ENCODE measurements at regions not wholly inside any gene's neighbourhood (a gene's known extent, or its start where the extent isn't known, plus 50 kb on each side); places are given as distances from the start of the nearest gene placed in this dataset.

- TF ChIP-seq CTCF (conservative IDR thresholded peaks at IDR 0.05; ENCODE audit: low read depth in 2 of 2), result no peak
- TF ChIP-seq EZH2 (IDR thresholded peaks at IDR 0.05; ENCODE audit: low read depth, unreplicated experiment), result no peak
- no peak for TF ChIP-seq POLR2AphosphoS5 (IDR thresholded peaks at IDR 0.05; ENCODE audit: low read depth)
- no peak for TF ChIP-seq CREB1 (CRISPR knock-in tag; IDR thresholded peaks at IDR 0.05; ENCODE audit: low read depth)
- no peak for TF ChIP-seq REST (IDR thresholded peaks at IDR 0.05; ENCODE audit: unreplicated experiment)
- no peak for TF ChIP-seq JUNB (IDR thresholded peaks at IDR 0.05; ENCODE audit: unreplicated experiment)
- TF ChIP-seq ZNF114 (CRISPR knock-in tag; IDR thresholded peaks at IDR 0.05), result no peak
- no peak for TF ChIP-seq ETS1 (IDR thresholded peaks at IDR 0.05)
Observed at GRCh38 chr3:127081001-127081720, 98.2 kb downstream of the PLXNA1 start.

Measured in GM23338 (cell line).